LNCAP (cell line): ENCODE measurements at regions not wholly inside any gene's neighbourhood (a gene's known extent, or its start where the extent isn't known, plus 50 kb on each side); places are given as distances from the start of the nearest gene placed in this dataset.

Experiments
- CTCF ChIP-seq: fragments of 450-650 bp; IDR thresholded peaks from 2 replicates; pipeline ENCODE4 v1.5.1; 2017; ENCODE audit warnings: mild to moderate bottlenecking

GRCh38 chr4:4754641-4755040 is 104.8 kb upstream of the MSX1 start:
- no peak for TF ChIP-seq CTCF

- no peak for TF ChIP-seq CTCF
Measured at GRCh38 chr4:4753643-4754042, 105.8 kb upstream of the MSX1 start.

GRCh38 chr4:4752576-4753401 is 106.7 kb upstream of the MSX1 start:
- no peak for TF ChIP-seq CTCF

- TF ChIP-seq CTCF: no peak
Measured at GRCh38 chr4:4752025-4752424, 107.4 kb upstream of the MSX1 start.

- TF ChIP-seq CTCF: no peak
Measured at GRCh38 chr4:4750187-4750586, 109.3 kb upstream of the MSX1 start.

- TF ChIP-seq CTCF: no peak
Measured at GRCh38 chr4:4749137-4749536, 110.3 kb upstream of the MSX1 start.

GRCh38 chr4:4746444-4746843 is 113.0 kb upstream of the MSX1 start:
- TF ChIP-seq CTCF: no peak

- no peak for TF ChIP-seq CTCF
Measured at GRCh38 chr4:4740071-4740470, 119.4 kb upstream of the MSX1 start.
